ENCODE measurements at regions not wholly inside any gene's neighbourhood (a gene's known extent, or its start where the extent isn't known, plus 50 kb on each side); places are given as distances from the start of the nearest gene placed in this dataset.
"Not testable (repeated sequence)": the region's sequence is repeated elsewhere in the genome, so short reads cannot be mapped to it uniquely, and the experiment has no call there.

GRCh38 chr1:30656171-30656940, 67.0 kb downstream of the MATN1 start:
- TF ChIP-seq POLR2AphosphoS5 (IDR thresholded peaks at IDR 0.05), result no peak
- TF ChIP-seq, protein P1, sequence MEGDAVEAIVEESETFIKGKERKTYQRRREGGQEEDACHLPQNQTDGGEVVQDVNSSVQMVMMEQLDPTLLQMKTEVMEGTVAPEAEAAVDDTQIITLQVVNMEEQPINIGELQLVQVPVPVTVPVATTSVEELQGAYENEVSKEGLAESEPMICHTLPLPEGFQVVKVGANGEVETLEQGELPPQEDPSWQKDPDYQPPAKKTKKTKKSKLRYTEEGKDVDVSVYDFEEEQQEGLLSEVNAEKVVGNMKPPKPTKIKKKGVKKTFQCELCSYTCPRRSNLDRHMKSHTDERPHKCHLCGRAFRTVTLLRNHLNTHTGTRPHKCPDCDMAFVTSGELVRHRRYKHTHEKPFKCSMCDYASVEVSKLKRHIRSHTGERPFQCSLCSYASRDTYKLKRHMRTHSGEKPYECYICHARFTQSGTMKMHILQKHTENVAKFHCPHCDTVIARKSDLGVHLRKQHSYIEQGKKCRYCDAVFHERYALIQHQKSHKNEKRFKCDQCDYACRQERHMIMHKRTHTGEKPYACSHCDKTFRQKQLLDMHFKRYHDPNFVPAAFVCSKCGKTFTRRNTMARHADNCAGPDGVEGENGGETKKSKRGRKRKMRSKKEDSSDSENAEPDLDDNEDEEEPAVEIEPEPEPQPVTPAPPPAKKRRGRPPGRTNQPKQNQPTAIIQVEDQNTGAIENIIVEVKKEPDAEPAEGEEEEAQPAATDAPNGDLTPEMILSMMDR (IDR thresholded peaks at IDR 0.05), result no peak
- no peak overlapping the region for H3K4me3 ChIP-seq
- H3K4me1 ChIP-seq, result no peaks in the 10 kb centered on the region
- peak in 1 of 2 donors; percentile 43 for DNase-seq (ENCODE audit: low spot score in 2 of 2)
- no peak overlapping the region for H3K27ac ChIP-seq
- no peaks in the 10 kb centered on the region for H3K36me3 ChIP-seq
- intact Hi-C loops (cut with DNase I; ENCODE audit: low total_unique reads), result no loop called here
- H3K27me3 ChIP-seq, result peaks cover 0 to 9% of the 10 kb centered on the region in 2 donors
- H3K9me3 ChIP-seq, result no peaks in the 10 kb centered on the region

DNA sequence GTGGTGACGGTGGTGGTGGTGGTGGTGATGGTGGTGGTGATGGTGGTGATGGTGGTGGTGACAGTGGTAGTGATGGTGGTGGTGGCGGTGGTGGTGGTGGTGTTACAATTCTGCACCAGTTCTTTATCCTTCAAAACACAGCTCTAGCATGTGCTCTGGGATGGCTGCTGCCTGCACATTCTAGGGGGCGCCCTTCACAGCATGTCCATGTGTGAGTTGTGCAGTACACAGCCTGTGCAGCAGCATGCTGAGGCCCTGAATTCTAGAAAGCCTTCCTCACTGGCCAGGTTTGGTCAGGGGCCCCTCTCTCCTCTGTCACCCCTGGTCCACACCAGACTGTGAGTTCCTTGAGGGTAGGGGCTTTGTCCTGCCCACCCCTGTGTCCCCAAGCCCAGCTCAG, 67.7 kb downstream of the MATN1 start:
- H3K9me3 ChIP-seq, result no peaks in the 10 kb centered on the region
- peaks cover 0 to 9% of the 10 kb centered on the region in 2 donors for H3K27me3 ChIP-seq
- H3K36me3 ChIP-seq, result no peaks in the 10 kb centered on the region
- H3K27ac ChIP-seq, result no peak overlapping the region
- TF ChIP-seq POLR2A (IDR thresholded peaks at IDR 0.05) (no peak), POLR2AphosphoS5 (IDR thresholded peaks at IDR 0.05) (no peak)
- TF ChIP-seq, protein P1 (IDR thresholded peaks at IDR 0.05), result no peak
- DNase-seq (ENCODE audit: low spot score in 2 of 2), result peak in 1 of 2 donors; percentile 49
- no peaks in the 10 kb centered on the region for H3K4me1 ChIP-seq
- intact Hi-C loops (cut with DNase I; ENCODE audit: low total_unique reads), result no loop called here
- H3K4me3 ChIP-seq, result no peak overlapping the region

DNA sequence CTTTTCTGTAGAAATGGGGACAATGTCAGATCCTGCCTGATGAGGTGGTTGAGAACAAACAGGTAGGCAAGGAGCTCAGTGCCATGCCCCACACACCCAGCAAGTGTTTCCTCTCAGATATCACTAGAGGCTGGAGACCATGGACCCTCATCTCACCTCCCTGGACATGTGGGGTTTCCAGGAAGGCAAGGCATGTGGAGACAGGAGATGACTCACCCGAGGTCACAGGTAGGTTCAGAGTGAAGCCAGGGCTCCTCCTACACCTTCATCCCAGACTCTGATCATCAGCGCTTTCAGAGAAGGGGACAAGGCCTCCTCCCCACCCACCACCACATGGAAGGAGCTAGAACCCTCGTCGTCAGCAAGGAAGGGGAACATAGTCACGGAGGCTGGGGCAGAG, 69.2 kb downstream of the MATN1 start:
- no peak overlapping the region for H3K4me3 ChIP-seq
- H3K4me1 ChIP-seq, result no peaks in the 10 kb centered on the region
- TF ChIP-seq, protein P1 (IDR thresholded peaks at IDR 0.05), result no peak
- TF ChIP-seq POLR2AphosphoS5 (IDR thresholded peaks at IDR 0.05) (no peak), POLR2A (IDR thresholded peaks at IDR 0.05) (no peak)
- no peaks in the 10 kb centered on the region for H3K9me3 ChIP-seq
- no peaks in the 10 kb centered on the region for H3K36me3 ChIP-seq
- H3K27me3 ChIP-seq, result peaks cover 0 to 9% of the 10 kb centered on the region in 2 donors
- no peak overlapping the region for H3K27ac ChIP-seq
- intact Hi-C loops (cut with DNase I; ENCODE audit: low total_unique reads), result no loop called here
- no peak for DNase-seq (ENCODE audit: low spot score in 2 of 2)

DNA sequence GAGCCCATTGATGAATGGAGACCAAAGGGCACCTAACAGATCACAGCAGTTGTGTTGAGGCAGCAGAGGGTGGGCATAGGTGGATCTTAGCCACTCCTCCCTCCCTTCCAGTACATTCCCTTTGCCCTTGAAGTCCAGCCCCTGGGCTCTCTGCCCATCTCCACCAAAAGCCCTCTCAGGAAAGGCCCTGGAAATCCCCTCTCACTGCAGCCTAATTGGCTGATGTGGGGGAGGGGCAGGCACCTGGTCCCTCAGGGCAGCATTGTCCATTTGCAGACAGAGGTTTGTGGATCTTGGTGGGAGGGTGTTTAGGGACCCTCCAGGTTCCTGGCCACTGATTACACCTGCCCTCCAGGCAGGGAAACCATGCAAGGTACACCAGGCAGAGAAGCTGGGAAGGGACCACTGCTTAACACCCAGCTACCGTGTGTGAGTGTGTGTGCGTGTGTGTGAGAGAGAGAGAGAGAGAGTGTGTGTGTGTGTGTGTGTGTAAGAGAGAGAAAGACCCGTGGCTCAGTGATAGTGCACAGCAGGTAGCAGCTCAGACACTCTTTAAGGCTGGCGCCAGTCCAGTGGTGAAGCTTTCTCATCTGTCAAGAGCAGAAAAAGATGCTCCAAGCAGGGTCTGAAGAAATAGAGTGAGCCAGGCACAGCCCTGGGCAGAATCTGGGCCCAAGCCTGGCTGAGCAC, 71.1 kb downstream of the MATN1 start:
- intact Hi-C loops (cut with DNase I; ENCODE audit: low total_unique reads), result no loop called here
- peaks cover 0 to 5% of the 10 kb centered on the region in 2 donors for H3K27me3 ChIP-seq
- H3K4me3 ChIP-seq, result no peak overlapping the region
- peak in 1 of 2 donors; percentile 15 for DNase-seq (ENCODE audit: low spot score in 2 of 2)
- no peaks in the 10 kb centered on the region for H3K9me3 ChIP-seq
- TF ChIP-seq POLR2A (IDR thresholded peaks at IDR 0.05) (no peak), POLR2AphosphoS5 (IDR thresholded peaks at IDR 0.05) (no peak)
- TF ChIP-seq, protein P1 (IDR thresholded peaks at IDR 0.05), result no peak
- no peaks in the 10 kb centered on the region for H3K36me3 ChIP-seq
- H3K4me1 ChIP-seq, result no peaks in the 10 kb centered on the region
- H3K27ac ChIP-seq, result no peak overlapping the region

GRCh38 chr1:30651395-30651794, 72.0 kb downstream of the MATN1 start:
- intact Hi-C loops (cut with DNase I; ENCODE audit: low total_unique reads); H3K36me3 ChIP-seq; H3K9me3 ChIP-seq; H3K4me1 ChIP-seq; H3K27me3 ChIP-seq; DNase-seq (ENCODE audit: low spot score in 2 of 2); H3K27ac ChIP-seq; H3K4me3 ChIP-seq: not testable (repeated sequence)
